Neuronal stem cell (in vitro differentiated cells): ENCODE measurements at regions not wholly inside any gene's neighbourhood (a gene's known extent, or its start where the extent isn't known, plus 50 kb on each side); places are given as distances from the start of the nearest gene placed in this dataset.

Experiments used
- DNase-seq: peaks from one replicate; pipeline ENCODE4 v3.0.0-alpha.2; 2013; ENCODE audit warnings: low spot score
- H2AFZ ChIP-seq: one replicate; pipeline ENCODE4 v1.6.1; 2013; ENCODE audit warnings: mild to moderate bottlenecking, low read length, inconsistent platforms
- H2AK5ac ChIP-seq: 2 replicates; pipeline ENCODE4 v1.6.1; 2013; ENCODE audit warnings: low read depth, mild to moderate bottlenecking, inconsistent platforms, low read length, moderate library complexity, mixed read lengths
- H2BK120ac ChIP-seq: 2 replicates; pipeline ENCODE4 v1.6.1; 2013; ENCODE audit warnings: low read depth, mild to moderate bottlenecking, inconsistent platforms, low read length, moderate library complexity, mixed read lengths
- H2BK12ac ChIP-seq: one replicate; pipeline ENCODE4 v1.6.1; 2013; ENCODE audit warnings: low read length, inconsistent platforms
- H2BK15ac ChIP-seq: 2 replicates; pipeline ENCODE4 v1.6.1; 2013; ENCODE audit warnings: mild to moderate bottlenecking, low read length, inconsistent platforms, mixed read lengths
- H2BK5ac ChIP-seq: one replicate; pipeline ENCODE4 v1.6.1; 2013; ENCODE audit warnings: inconsistent platforms, mild to moderate bottlenecking, low read length, moderate library complexity
- H3K14ac ChIP-seq: one replicate; pipeline ENCODE4 v1.6.1; 2013; ENCODE audit warnings: low read length, inconsistent platforms
- H3K18ac ChIP-seq: 2 replicates; pipeline ENCODE4 v1.6.1; 2013; ENCODE audit warnings: low read length, inconsistent platforms
- H3K23ac ChIP-seq: 2 replicates; pipeline ENCODE4 v1.6.1; 2013; ENCODE audit warnings: low read depth, mild to moderate bottlenecking, mixed read lengths, low read length, inconsistent platforms; ENCODE audit not compliant: poor library complexity
- H3K27ac ChIP-seq: replicated peaks from 3 replicates; pipeline ENCODE4 v1.5.1; 2013; ENCODE audit warnings: low read length, inconsistent platforms
- H3K27me3 ChIP-seq, 3 experiments: 2 replicates each; pipeline ENCODE4 v1.6.1; 2013; ENCODE audit warnings: low read length in 3 of 3, mild to moderate bottlenecking in 2 of 3, inconsistent platforms in 1 of 3, low read depth in 1 of 3, mixed read lengths in 1 of 3, moderate library complexity in 1 of 3; ENCODE audit not compliant: control insufficient read depth in 3 of 3, insufficient read depth in 3 of 3
- H3K36me3 ChIP-seq, 2 donors: replicated peaks in 1 of 2; 2 replicates each; pipeline ENCODE4 v1.6.1; 2013; ENCODE audit warnings: low read length in 2 of 2; ENCODE audit not compliant: control insufficient read depth in 2 of 2, insufficient read depth in 2 of 2
- H3K4ac ChIP-seq: 2 replicates; pipeline ENCODE4 v1.6.1; 2013; ENCODE audit warnings: inconsistent platforms, mild to moderate bottlenecking, low read length, moderate library complexity
- H3K4me1 ChIP-seq, 2 donors: 1 replicate in 1 of 2; 2 replicates in 1 of 2; pipeline ENCODE4 v1.6.1; 2013; ENCODE audit warnings: low read length in 2 of 2, low read depth in 1 of 2; ENCODE audit not compliant: control insufficient read depth in 2 of 2, insufficient read depth in 1 of 2
- H3K4me2 ChIP-seq: one replicate; pipeline ENCODE4 v1.6.1; 2013; ENCODE audit warnings: mild to moderate bottlenecking, low read length, inconsistent platforms; ENCODE audit not compliant: insufficient read depth, poor library complexity, severe bottlenecking
- H3K4me3 ChIP-seq, 2 donors: 2 replicates each; pipeline ENCODE4 v1.5.1; 2013; ENCODE audit warnings: low read length in 2 of 2, mild to moderate bottlenecking in 2 of 2, inconsistent platforms in 1 of 2, moderate library complexity in 1 of 2
- H3K79me1 ChIP-seq: one replicate; pipeline ENCODE4 v1.6.1; 2013; ENCODE audit warnings: low read depth, mild to moderate bottlenecking, inconsistent platforms, low read length, moderate library complexity
- H3K9ac ChIP-seq: one replicate; pipeline ENCODE4 v1.6.1; 2013; ENCODE audit warnings: mild to moderate bottlenecking, low read depth, low read length, inconsistent platforms; ENCODE audit not compliant: poor library complexity
- H3K9me3 ChIP-seq, 2 donors: replicated peaks in 1 of 2; 2 replicates each; pipeline versions ENCODE3 to v1.6.1; 2013; ENCODE audit warnings: low read length in 2 of 2, mild to moderate bottlenecking in 2 of 2, inconsistent platforms in 1 of 2, low read depth in 1 of 2, mixed read lengths in 1 of 2, moderate library complexity in 1 of 2; ENCODE audit not compliant: control insufficient read depth in 2 of 2, insufficient read depth in 1 of 2
- H4K8ac ChIP-seq: one replicate; pipeline ENCODE4 v1.6.1; 2013; ENCODE audit warnings: low read depth, mild to moderate bottlenecking, inconsistent platforms, low read length, moderate library complexity
- H4K91ac ChIP-seq: one replicate; pipeline ENCODE4 v1.6.1; 2013; ENCODE audit warnings: low read length, low read depth, mild to moderate bottlenecking, inconsistent platforms; ENCODE audit not compliant: poor library complexity
- WGBS, 2 donors: extraction: QIAGEN DNeasy Blood & Tissue Kit; methylation state at CpG; one replicate each; pipeline ENCODE4 v1.1.7; 2013; ENCODE audit warnings: missing lambda C conversion rate in 2 of 2, mixed read lengths in 1 of 2; ENCODE audit not compliant: insufficient read length in 2 of 2, insufficient replicate concordance in 1 of 2; ENCODE audit errors: extremely low coverage in 2 of 2; 5-methylcytosine and 5-hydroxymethylcytosine counted together

GRCh38 chr14:21939836-21940235 is 266.2 kb upstream of the OR4E1 start:
- no peak overlapping the region for H3K23ac ChIP-seq
- no peak overlapping the region for H2AK5ac ChIP-seq
- no peak overlapping the region for H2AFZ ChIP-seq
- no peak overlapping the region for H3K14ac ChIP-seq
- no peak overlapping the region for H4K91ac ChIP-seq
- no peak overlapping the region for H3K27ac ChIP-seq
- no peaks in the 10 kb centered on the region for H3K9me3 ChIP-seq
- no peaks in the 10 kb centered on the region for H3K4me1 ChIP-seq
- no peak overlapping the region for H3K4ac ChIP-seq
- H3K27me3 ChIP-seq = peaks cover 0 to under 1% (median 0%) of the 10 kb centered on the region in 3 experiments
- no peak overlapping the region for H2BK15ac ChIP-seq
- H3K36me3 ChIP-seq = no peaks in the 10 kb centered on the region
- H3K4me2 ChIP-seq = no peak overlapping the region
- DNase-seq = no peak
- no peaks in the 10 kb centered on the region for H3K79me1 ChIP-seq
- H2BK5ac ChIP-seq = no peak overlapping the region
- no peak overlapping the region for H2BK12ac ChIP-seq
- H3K18ac ChIP-seq = no peak overlapping the region
- no peak overlapping the region for H3K9ac ChIP-seq
- no peak overlapping the region for H4K8ac ChIP-seq
- no CpG with 5 or more reads among the region's 1 CpG for WGBS, 2 donors
- no peak overlapping the region for H2BK120ac ChIP-seq
- no peak overlapping the region for H3K4me3 ChIP-seq

GRCh38 chr14:21937996-21938395 is 264.4 kb upstream of the OR4E1 start:
- Histone ChIP-seq H3K4me2 (no peak overlapping the region), H3K4me1 (no peaks in the 10 kb centered on the region), H3K79me1 (no peaks in the 10 kb centered on the region), H3K14ac (no peak overlapping the region), H3K27me3 (no peaks in the 10 kb centered on the region), H2BK5ac (no peak overlapping the region), H2BK12ac (no peak overlapping the region), H3K36me3 (no peaks in the 10 kb centered on the region), H3K4me3 (no peak overlapping the region), H3K27ac (no peak overlapping the region), H2BK15ac (no peak overlapping the region), H4K8ac (no peak overlapping the region), H3K18ac (no peak overlapping the region), H3K9me3 (no peaks in the 10 kb centered on the region), H2AK5ac (no peak overlapping the region), H3K4ac (no peak overlapping the region), H4K91ac (no peak overlapping the region), H3K9ac (no peak overlapping the region), H2AFZ (no peak overlapping the region), H3K23ac (no peak overlapping the region), H2BK120ac (no peak overlapping the region)
- WGBS, 2 donors = no CpG with 5 or more reads among the region's 2 CpGs
- DNase-seq = no peak

GRCh38 chr14:21933681-21934080 is 260.1 kb upstream of the OR4E1 start:
- Histone ChIP-seq H3K79me1 (no peaks in the 10 kb centered on the region), H4K8ac (no peak overlapping the region), H3K9ac (no peak overlapping the region), H2BK5ac (no peak overlapping the region), H2BK12ac (no peak overlapping the region), H3K4me3 (no peak overlapping the region), H3K9me3 (no peaks in the 10 kb centered on the region), H3K27ac (no peak overlapping the region), H3K4me2 (no peak overlapping the region), H3K36me3 (no peaks in the 10 kb centered on the region), H3K14ac (no peak overlapping the region), H4K91ac (no peak overlapping the region), H3K18ac (no peak overlapping the region), H3K4ac (no peak overlapping the region), H3K27me3 (no peaks in the 10 kb centered on the region), H2AK5ac (no peak overlapping the region), H2AFZ (no peak overlapping the region), H2BK120ac (no peak overlapping the region), H3K4me1 (no peaks in the 10 kb centered on the region), H2BK15ac (no peak overlapping the region), H3K23ac (no peak overlapping the region)
- no CpG with 5 or more reads among the region's 1 CpG for WGBS, 2 donors
- no peak for DNase-seq

GRCh38 chr14:21924479-21924878 is 250.9 kb upstream of the OR4E1 start:
- no peak overlapping the region for H4K8ac ChIP-seq
- no peaks in the 10 kb centered on the region for H3K27me3 ChIP-seq
- H3K9ac ChIP-seq = no peak overlapping the region
- H3K23ac ChIP-seq = no peak overlapping the region
- WGBS, 2 donors = no CpG with 5 or more reads among the region's 5 CpGs
- H3K4ac ChIP-seq = no peak overlapping the region
- no peak overlapping the region for H3K4me2 ChIP-seq
- peaks cover 0 to 2% of the 10 kb centered on the region in 2 donors for H3K9me3 ChIP-seq
- no peak overlapping the region for H2BK15ac ChIP-seq
- no peak overlapping the region for H2AK5ac ChIP-seq
- no peak for DNase-seq
- H3K4me1 ChIP-seq = no peaks in the 10 kb centered on the region
- no peak overlapping the region for H3K4me3 ChIP-seq
- H3K36me3 ChIP-seq = no peaks in the 10 kb centered on the region
- no peak overlapping the region for H3K14ac ChIP-seq
- H3K18ac ChIP-seq = no peak overlapping the region
- no peak overlapping the region for H3K27ac ChIP-seq
- no peak overlapping the region for H2BK120ac ChIP-seq
- H3K79me1 ChIP-seq = no peaks in the 10 kb centered on the region
- no peak overlapping the region for H4K91ac ChIP-seq
- H2AFZ ChIP-seq = no peak overlapping the region
- no peak overlapping the region for H2BK12ac ChIP-seq
- no peak overlapping the region for H2BK5ac ChIP-seq
